NCI-H128 (cell line): ENCODE measurements at regions not wholly inside any gene's neighbourhood (a gene's known extent, or its start where the extent isn't known, plus 50 kb on each side); places are given as distances from the start of the nearest gene placed in this dataset.
A peak's percentile ranks its signal among the peaks of the same experiment; 100 is the strongest.

Source experiments
- DNase-seq: peaks from one replicate; lab custom pipeline; 2025; ENCODE audit not compliant: unreplicated experiment; lab: John Stamatoyannopoulos, UW

DNA sequence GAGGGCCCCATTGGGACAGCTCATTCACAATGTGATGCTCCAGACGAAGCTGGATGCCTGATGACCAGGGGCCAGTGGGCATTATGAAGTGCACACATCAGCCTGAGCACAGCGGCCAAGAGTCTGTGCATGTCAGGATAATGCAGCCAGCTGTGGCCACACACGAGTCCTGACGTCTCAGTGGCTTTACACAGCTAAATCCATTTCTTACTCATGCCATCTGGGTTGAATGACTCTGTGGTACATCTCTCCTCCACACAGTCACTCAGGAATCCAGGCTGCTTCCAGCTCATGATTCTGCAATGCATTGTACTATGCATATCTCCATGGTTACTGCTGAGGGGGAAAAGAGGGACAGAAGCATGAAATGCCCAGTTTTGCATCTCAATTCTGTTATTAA is 123.6 kb downstream of the PRLHR start:
- no peak for DNase-seq

GRCh38 chr10:118470470-118470869 is 125.0 kb downstream of the PRLHR start:
- no peak for DNase-seq

- no peak for DNase-seq
Measured at GRCh38 chr10:118467200-118467599, 125.1 kb upstream of the FAM204A start.

GRCh38 chr10:118465300-118465874 is 123.3 kb upstream of the FAM204A start:
- no peak for DNase-seq

GRCh38 chr10:118463740-118464139 is 121.6 kb upstream of the FAM204A start:
- DNase-seq: no peak

DNA sequence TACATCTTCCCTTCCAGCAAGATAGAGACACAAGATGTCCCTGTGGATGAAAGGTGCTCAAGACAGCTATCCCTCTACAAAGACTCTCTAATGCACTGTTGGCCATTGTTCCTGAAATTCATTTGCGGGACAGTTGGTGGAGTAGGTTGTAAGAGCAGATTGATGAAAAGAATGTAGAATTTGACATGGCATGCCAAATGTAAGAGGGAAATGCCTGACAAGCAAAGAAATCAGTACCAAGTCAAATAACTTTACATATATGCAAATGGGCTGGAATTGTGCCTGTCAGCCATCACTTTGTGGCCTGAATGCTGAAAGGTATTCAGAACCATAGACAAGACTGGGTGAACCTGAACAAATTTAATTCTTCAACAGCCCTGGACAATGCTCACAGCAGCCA is 120.3 kb upstream of the FAM204A start:
- DNase-seq: no peak

DNA sequence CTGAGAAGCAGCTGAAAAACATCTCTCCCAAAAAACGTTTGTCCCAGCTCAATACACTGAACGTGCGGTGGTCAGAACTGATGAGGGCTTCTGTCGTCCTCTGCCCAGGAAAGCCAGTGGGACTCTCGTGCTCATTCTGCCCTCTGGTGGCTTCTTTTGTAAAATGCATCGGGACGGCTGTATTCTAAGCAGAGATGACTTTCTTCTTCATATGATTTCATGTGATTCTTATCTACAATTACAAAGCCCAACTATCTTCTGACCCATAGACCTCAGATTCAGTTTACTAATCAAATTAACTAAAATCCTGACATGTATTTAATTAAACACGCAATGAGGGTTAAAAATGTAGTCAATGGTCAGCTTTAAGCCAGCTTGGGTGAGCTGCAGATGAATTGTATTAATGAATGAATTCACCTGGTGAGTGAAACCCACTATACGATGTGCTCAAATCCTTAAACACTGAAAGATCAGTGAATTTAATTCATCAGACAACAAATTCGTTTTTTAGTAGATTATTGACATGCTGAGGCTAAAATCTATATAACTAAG is 117.6 kb upstream of the FAM204A start:
- DNase-seq: peak; percentile 33

- DNase-seq: no peak
Measured at GRCh38 chr10:118458957-118459641, 117.0 kb upstream of the FAM204A start.

- DNase-seq: no peak
Measured at GRCh38 chr10:118457824-118458428, 115.8 kb upstream of the FAM204A start.

- DNase-seq: no peak
Measured at GRCh38 chr10:118455181-118455695, 113.1 kb upstream of the FAM204A start.

- no peak for DNase-seq
Measured at GRCh38 chr10:118454211-118454610, 112.1 kb upstream of the FAM204A start.

DNA sequence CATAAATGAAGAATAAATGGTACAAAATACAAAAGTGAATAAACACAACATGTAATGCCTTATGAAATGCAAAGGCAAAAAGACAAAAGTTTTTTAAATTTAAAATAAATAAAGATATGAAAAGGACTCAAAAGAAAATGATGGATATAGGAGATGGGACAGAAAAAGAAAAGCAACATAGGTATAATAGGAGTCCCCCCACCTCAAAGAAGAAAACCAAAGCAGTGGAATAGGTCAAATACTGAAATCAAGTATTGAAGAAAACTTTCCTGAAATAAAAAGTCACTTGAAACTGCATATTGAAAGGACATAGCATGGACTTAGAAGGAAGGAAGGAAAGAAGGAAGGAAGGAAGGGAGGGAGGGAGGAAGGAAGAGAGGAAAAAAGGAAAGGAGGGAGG is 110.0 kb upstream of the FAM204A start:
- DNase-seq: no peak

DNA sequence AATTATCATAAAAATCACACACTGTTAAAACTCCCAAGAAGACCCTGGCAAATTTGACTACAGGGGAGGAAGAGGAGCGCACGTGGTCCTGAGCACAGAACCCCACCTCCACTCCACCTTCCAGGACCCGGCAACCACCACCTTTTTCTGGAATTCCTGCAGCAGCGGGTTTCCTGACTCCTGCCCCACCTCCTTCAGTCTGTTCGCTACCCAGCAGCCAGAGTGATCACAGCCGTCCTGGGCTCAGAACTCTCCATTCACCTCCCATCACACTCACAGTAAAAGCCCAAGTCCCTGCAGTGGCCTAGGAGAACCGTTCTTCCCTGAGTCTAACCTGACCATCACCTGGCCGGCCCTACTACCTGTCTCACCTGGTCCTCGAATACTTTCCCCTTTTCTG is 107.4 kb upstream of the FAM204A start:
- no peak for DNase-seq

DNA sequence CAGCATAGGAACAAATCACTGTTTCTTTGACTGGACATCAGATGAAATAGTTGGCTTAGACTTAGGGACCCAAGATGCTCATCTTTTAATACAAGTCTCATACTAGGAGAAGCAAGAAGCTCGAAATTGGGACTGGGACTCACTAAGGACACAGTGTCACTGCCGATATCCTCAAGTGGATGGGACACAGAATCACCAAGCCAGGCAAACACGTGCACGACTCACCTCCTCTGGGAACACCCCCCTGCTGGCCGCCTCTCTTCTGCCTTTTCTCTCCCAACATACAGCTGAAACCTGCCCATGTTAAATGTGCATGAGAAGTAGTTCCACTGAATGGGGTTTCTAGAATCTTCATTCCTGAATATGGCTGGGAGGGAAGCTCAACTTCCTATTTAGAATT is 106.6 kb upstream of the FAM204A start:
- no peak for DNase-seq

GRCh38 chr10:118447478-118448270 is 105.5 kb upstream of the FAM204A start:
- no peak for DNase-seq

DNA sequence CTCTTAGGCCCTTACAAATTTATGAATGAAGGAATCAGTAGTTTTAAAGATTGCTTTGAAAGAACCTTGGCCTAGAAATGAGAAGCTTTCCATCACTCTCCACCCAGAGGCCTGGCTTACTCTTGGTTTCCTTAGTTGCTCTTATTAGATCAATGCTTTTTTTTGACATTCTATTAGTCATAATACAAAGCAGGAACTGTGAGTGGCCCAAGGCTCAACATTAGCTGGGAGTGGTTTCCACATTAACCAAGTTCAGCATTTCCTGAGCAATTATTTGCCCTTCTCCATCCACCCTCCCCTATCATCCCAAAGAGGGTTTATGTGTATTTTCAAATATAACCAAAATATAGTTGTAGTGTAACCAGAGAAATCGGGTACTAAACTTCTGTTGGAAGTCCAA is 103.4 kb upstream of the FAM204A start:
- DNase-seq: no peak

GRCh38 chr10:118444069-118444468 is 101.9 kb upstream of the FAM204A start:
- no peak for DNase-seq

DNA sequence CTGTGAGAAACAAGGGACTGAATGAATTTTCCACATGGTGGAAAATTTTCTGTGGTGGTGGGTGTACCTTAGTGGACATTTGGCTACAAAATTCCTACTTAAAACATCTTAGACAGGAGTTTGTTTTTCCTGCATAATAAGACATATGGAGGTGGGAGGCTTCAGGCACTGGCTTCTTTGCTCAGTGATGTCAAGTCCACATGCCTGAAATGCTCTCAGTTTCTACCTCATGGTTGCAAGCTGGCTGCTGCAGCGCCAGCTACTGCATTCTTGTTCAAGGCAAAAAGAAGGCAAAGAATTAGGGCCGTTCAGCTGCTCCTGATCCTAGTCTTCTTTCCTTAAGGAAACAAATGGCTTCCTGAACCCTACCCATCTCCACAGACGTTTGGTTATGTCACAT is 99.9 kb upstream of the FAM204A start:
- DNase-seq: no peak

GRCh38 chr10:118439824-118440223 is 97.7 kb upstream of the FAM204A start:
- no peak for DNase-seq

DNA sequence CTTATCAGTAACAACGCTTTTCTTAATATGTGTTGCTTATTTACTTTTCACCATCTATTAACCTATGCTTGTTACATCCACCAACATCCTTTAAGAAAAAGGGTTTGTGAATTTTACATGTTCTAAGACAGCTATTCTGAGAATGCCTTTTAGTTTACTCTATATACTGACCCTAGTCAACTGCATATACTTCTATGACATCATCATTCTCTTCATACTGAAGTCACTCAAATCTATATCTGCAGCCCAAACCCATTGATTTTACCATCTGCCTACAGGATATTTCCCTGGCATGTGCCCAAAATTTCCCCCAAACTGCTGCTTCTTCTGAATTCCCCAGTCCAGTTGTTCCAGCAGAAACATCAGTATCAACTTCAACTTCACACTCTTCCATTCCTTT is 94.6 kb upstream of the FAM204A start:
- DNase-seq: no peak

DNA sequence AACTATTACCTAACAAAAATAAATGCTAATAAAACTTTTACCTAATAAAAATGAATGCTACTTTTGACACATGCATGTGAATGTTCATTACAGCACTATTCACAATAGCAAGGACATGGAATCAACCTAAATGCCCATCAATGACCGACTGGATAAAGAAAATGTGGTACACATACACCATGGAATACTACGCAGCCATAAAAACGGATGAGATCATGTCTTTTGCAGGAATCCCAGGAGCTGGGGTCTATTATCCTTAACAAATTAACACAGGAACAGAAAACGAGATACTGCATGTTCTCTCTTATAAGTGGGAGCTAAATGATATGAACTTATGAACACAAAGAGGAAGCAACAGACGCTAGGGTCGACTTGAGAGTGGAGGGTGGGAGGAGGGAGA is 88.1 kb upstream of the FAM204A start:
- no peak for DNase-seq
